Urinary bladder (tissue), 3 donors: ENCODE measurements at regions not wholly inside any gene's neighbourhood (a gene's known extent, or its start where the extent isn't known, plus 50 kb on each side); places are given as distances from the start of the nearest gene placed in this dataset.

ENCODE experiments used
- DNase-seq: peaks from one replicate; pipeline ENCODE4 v3.0.0-alpha.2; 2015; ENCODE audit errors: extremely low spot score
- H3K27ac ChIP-seq: one replicate; pipeline ENCODE4 v1.5.1; 2013; ENCODE audit warnings: low read depth, mild to moderate bottlenecking, moderate library complexity
- H3K36me3 ChIP-seq: one replicate; pipeline ENCODE4 v1.6.1; 2013; ENCODE audit warnings: mild to moderate bottlenecking, moderate library complexity; ENCODE audit not compliant: insufficient read depth
- H3K4me1 ChIP-seq: one replicate; pipeline ENCODE4 v1.6.1; 2013; ENCODE audit warnings: mild to moderate bottlenecking, moderate library complexity; ENCODE audit not compliant: insufficient read depth
- H3K4me3 ChIP-seq: one replicate; pipeline ENCODE4 v1.5.1; 2013; ENCODE audit warnings: low read depth, low read length
- WGBS: extraction: QIAGEN DNeasy Blood & Tissue Kit; methylation state at CpG from one replicate; pipeline ENCODE4 v1.1.7; 2013; 5-methylcytosine and 5-hydroxymethylcytosine counted together
- donor health status: healthy with polysubstance abuse.
- donor health status: healthy.

DNA sequence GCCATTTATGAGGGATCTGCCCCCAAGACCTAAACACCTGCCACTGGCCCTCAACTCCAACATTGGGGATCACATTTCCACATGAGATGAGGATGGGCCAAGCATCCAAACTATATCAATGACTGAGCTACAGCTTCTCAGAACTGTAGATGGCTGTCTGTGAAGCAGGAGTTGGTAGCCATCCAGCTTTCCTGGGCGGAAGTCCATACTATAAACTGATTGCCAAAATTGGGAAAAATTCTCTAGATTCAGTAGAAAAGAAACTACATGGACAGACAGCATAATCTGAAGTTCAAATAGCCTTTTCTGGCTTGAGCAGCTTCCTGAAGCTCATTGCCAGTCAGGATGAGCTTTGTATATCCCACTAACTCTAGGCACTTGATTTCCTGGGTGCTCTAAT, 214.7 kb upstream of the ZBTB20 start:
- WGBS: 51% methylated on average over 1 of the region's 1 CpG
- no peaks in the 10 kb centered on the region for H3K4me1 ChIP-seq
- H3K4me3 ChIP-seq: no peak overlapping the region

DNA sequence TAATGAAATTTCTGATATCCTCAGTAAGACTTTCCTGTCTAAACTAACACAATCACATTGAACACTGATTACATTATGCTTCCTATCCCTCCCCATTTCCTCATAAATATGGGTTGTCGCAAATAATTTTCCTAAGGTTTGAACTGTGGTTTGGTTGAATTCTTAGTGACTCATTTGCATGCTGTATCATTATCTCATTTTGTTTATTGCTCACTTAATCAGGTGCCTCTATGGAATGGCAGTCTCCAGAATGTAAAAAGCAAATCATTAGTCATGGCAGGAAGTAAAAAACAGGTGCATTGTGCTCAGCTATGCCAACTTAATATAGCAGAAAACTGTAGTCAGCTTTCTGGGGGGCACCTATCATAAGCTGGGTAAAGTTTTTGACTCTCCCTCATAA, 216.0 kb upstream of the ZBTB20 start:
- no peak for DNase-seq
- Histone ChIP-seq H3K4me1 (no peaks in the 10 kb centered on the region), H3K4me3 (no peak overlapping the region), H3K27ac (no peak overlapping the region), H3K36me3 (no peaks in the 10 kb centered on the region)
- WGBS: 91% methylated on average over 1 of the region's 1 CpG

More for the DNA sequence above, 214.7 kb upstream of the ZBTB20 start:
- Histone ChIP-seq H3K27ac (no peak overlapping the region), H3K36me3 (no peaks in the 10 kb centered on the region)
- no peak for DNase-seq

DNA sequence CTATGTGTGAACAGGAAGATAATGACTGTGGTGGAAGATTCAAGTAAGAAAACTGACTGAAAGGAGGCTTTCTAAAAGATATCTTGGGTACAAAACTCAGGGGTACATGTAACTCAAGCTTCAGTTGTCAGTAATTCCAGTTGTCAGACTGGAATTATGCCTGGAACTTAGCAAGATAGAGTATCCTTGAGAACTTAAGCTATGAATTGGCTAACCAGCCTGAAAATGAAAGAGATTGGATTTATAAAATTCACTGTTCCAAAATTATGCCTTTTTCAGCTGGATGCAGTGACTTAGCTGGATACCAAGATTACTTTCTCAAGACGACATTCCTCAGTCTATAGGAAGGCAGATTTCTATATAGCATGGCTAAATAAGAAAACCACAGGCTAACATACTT, 221.9 kb upstream of the ZBTB20 start:
- Histone ChIP-seq H3K4me3 (no peak overlapping the region), H3K27ac (no peak overlapping the region), H3K4me1 (no peaks in the 10 kb centered on the region), H3K36me3 (no peaks in the 10 kb centered on the region)
- WGBS: 58% methylated on average over 1 of the region's 1 CpG
- DNase-seq: no peak

DNA sequence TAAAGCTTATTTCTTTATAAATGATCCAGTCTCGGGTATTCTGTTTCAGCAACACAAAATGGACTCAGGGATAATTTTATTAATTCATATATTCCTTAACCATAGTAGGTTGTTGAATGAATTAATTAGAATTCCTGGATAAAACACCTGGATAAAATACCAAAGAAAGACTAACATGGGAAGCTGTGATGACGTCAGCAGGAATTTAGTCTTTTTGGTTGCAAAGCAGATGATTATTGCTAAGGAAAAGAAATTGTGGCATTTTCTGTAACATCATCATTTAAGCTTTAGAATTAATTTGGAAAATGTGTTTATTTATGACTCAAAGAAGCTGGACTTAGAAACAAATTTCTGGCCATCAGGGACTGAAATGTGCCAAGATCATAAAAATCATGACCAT, 228.3 kb upstream of the ZBTB20 start:
- Histone ChIP-seq H3K27ac (no peak overlapping the region), H3K36me3 (no peaks in the 10 kb centered on the region), H3K4me1 (no peaks in the 10 kb centered on the region), H3K4me3 (no peak overlapping the region)
- no peak for DNase-seq
- 90% methylated on average over 2 of the region's 2 CpGs for WGBS

DNA sequence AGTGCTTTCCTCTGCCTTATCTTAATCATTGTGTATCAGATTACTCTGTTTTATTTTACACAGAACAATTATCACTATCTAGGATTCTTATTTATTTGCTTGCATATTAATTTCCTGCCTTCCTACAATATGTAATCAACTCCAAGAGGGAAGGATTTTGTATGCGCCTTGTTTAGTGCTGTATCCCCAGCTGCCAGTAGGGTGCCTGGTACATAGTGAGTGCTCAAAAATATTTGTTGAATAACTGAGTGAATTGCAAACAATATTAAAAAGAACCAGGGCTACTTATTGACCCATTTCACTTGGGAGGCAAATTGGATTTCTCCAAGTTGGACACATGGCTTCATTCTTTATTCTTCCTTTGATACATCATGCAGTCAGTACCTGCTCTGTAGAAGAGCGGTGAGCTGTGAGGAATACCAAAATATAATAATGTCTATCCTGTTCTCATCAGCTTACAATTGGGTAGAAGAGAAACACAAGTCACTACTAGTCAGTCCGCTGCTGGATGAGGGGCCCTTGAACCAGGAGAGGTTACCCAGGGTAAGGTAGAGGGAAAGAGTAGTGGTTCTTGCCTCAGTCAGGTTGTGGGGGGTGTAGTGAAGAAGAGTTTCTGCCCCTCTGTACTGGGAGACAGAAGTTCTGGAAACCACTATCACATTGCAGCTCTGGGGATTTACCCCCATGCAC, 233.9 kb upstream of the ZBTB20 start:
- DNase-seq: no peak
- Histone ChIP-seq H3K4me1 (no peaks in the 10 kb centered on the region), H3K4me3 (no peak overlapping the region), H3K27ac (no peak overlapping the region), H3K36me3 (no peaks in the 10 kb centered on the region)
- 90% methylated on average over 3 of the region's 3 CpGs for WGBS

DNA sequence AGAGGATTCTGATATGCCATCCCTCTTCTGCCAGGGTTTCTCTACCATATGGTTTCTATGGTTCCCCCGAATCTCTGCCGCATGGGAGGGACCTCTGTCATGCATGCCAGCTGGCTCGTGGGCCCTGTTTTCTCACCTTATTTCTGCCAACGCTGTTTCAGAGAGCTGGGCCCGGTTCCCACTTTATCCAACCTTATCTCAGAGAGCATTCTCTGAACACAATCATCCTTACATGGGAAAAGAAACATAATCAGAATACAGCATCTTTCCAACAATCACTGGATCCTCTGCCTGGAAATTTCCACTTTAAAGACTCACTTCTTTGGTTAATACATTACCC, 234.5 kb upstream of the ZBTB20 start:
- DNase-seq: no peak
- H3K4me3 ChIP-seq: no peak overlapping the region
- H3K27ac ChIP-seq: no peak overlapping the region
- 27% methylated on average over 5 of the region's 5 CpGs for WGBS
- no peaks in the 10 kb centered on the region for H3K36me3 ChIP-seq
- H3K4me1 ChIP-seq: no peaks in the 10 kb centered on the region

DNA sequence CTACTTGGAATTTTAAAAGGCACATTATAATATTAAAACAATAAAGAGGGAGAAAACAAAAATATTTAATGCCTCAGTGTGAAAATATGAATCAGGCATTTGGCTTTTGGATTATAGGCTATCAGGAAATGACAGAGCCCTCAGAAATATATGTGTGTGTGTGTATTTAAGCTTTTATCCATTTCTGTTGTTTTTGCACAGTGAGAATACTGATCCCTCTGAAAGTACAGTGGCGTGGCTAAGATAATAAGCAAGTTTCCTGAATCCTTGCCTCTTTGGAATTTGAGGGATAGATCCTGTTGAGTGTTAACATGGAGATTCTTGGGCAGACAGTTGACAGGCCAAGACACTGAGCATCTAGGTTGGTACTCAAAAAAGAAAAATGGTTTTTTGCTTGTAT, 234.8 kb upstream of the ZBTB20 start:
- DNase-seq: no peak
- H3K4me1 ChIP-seq: no peaks in the 10 kb centered on the region
- no peaks in the 10 kb centered on the region for H3K36me3 ChIP-seq
- H3K4me3 ChIP-seq: no peak overlapping the region
- WGBS: 39% methylated on average over 1 of the region's 1 CpG
- no peak overlapping the region for H3K27ac ChIP-seq

DNA sequence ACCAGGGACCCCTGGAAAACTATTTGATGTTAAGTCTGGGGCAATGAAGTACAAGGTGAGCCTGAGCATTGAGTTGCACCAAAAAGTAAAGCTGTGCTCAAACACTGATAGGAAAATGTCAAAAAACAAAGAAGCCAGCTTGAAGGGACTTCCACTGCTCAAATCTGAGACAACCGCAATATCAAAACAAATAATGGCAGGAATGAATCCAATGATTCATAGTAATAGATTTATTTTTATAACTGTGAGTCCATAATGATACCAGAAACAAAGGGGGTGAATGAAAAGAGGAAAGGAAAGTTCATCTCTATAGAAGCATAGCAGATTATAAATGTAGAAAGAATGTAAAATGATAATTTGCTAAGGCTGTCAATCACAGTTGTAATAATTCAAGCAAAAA, 237.3 kb upstream of the ZBTB20 start:
- no peak overlapping the region for H3K4me3 ChIP-seq
- no peak overlapping the region for H3K27ac ChIP-seq
- 92% methylated on average over 1 of the region's 1 CpG for WGBS
- no peaks in the 10 kb centered on the region for H3K4me1 ChIP-seq
- no peaks in the 10 kb centered on the region for H3K36me3 ChIP-seq
- DNase-seq: no peak

DNA sequence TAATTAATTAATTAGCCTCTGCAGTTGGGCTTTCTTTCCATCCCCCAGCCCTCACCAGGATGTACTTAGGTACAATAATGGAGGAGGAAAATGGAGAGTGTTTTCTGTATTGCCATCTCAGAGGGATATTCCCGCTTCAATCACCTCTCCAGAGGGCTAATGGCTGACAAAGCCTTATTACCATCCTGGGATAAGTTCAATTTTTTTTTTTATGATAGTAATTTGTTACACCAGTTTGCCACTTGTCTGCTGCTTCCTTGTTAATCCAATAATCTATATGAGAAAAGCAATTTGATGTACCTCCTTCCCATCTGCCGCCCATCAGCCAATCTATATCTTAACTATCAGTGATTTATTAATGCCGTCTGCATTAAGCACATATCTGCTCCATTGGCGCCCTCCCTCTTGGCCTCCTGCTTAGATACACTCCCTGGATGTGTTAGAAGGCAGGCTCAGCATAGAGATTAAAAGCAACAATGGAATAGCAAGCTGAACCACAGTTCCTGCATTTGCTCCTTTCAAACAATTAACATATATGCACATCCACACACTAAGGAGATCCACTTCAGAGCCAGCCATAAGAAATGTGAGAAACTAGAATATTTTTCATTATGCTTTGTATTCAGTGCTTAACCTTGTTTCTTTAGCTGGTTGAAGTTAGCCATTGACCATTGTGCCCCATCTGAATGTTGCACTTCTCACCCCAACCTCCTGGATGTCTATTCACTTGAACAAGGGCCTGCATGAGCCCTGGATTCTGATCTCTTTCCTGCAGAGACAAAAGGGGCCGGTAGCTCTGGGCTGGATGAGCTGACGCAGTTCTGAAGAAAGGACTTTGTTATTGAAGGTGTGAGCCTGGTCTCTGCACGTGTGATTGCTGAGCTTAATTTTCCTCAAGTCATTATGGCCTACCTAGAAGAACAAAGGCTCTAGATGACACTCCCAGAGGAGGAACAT, 237.3 kb upstream of the GAP43 start:
- no peaks in the 10 kb centered on the region for H3K36me3 ChIP-seq
- H3K4me1 ChIP-seq: no peaks in the 10 kb centered on the region
- 88% methylated on average over 7 of the region's 7 CpGs for WGBS
- no peak for DNase-seq
- H3K4me3 ChIP-seq: no peak overlapping the region
- no peak overlapping the region for H3K27ac ChIP-seq

DNA sequence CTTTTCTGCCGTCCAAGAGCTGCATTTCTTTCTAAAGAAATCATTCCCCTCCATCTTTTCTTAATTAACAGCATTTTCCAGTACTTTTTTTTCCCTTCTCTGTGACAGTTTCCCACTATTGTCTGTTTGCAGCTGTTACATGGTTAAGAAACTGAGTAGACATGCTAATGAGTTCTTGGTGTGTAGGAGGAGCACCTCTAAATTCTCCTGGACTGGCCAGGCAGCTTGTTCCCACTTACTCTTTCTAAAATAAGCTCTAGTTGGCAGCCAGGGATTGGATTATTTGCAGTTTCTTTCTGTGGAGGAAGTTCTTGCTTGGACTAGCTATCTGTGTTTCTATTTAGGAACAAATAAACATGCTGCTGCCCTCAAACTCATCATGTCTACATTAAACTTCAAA, 235.1 kb upstream of the GAP43 start:
- no peaks in the 10 kb centered on the region for H3K4me1 ChIP-seq
- DNase-seq: no peak
- H3K36me3 ChIP-seq: no peaks in the 10 kb centered on the region
- H3K4me3 ChIP-seq: no peak overlapping the region
- WGBS: 55% methylated on average over 1 of the region's 1 CpG
- H3K27ac ChIP-seq: no peak overlapping the region

DNA sequence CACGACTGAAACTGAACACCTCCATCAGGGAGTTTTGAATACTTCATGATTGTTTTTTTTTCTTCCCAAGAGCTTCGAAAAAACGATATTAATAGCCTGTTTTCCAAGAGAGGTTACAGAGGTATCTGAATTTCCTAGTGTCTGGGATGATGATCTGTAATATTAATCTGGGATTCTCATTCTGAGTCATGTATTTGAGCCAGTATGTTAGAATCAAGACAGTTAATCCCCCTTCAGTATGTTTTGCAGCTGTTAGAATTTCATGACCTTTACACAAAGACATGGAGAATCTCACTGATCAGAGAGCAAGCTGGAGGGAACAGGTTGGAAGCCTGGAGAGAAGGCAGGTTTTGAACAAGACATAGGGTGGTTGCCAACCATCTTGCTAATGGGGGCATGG, 234.5 kb upstream of the GAP43 start:
- no peaks in the 10 kb centered on the region for H3K4me1 ChIP-seq
- H3K4me3 ChIP-seq: no peak overlapping the region
- H3K36me3 ChIP-seq: no peaks in the 10 kb centered on the region
- H3K27ac ChIP-seq: no peak overlapping the region
- no peak for DNase-seq
- 36% methylated on average over 3 of the region's 3 CpGs for WGBS

DNA sequence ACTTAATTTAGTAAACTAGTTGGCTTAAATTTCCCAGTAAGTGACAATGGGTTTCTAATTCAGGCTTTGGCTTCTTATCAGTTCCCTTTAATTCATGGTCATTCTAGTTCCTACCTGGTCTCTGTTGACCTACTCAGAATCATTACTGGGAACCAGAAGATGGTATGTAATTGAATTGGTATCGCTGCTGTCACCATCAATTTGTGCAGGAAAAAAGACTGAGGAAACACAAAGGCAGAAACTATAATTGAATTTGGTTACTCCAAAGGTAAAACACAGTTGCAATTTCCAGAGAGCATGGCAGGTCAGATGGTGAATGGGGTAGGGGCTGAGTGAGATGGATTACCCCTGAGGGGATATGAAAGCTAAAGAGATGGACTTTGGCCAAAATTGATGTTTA, 226.5 kb upstream of the GAP43 start:
- Histone ChIP-seq H3K36me3 (no peaks in the 10 kb centered on the region), H3K4me1 (no peaks in the 10 kb centered on the region), H3K4me3 (no peak overlapping the region), H3K27ac (no peak overlapping the region)
- DNase-seq: no peak
- WGBS: 96% methylated on average over 1 of the region's 1 CpG

DNA sequence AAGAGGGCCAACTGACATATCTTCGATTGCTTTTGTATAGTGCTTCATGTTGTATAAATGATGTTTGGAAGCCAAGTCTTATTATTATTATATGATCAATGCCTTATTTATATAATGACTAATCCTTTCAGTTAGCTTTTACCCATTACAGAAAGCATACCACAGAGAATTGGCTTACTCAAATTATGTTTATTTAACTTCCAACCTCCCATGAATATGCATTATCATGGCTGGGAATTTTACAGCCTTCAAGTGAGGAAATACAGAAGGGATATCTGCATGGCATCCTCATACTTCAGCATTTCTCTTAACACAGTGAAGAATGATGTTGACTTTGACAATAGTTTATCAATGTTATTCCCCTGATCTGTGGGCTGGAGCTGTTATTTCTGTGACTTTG, 225.9 kb upstream of the GAP43 start:
- Histone ChIP-seq H3K36me3 (no peaks in the 10 kb centered on the region), H3K4me1 (no peaks in the 10 kb centered on the region), H3K27ac (no peak overlapping the region), H3K4me3 (no peak overlapping the region)
- WGBS: 85% methylated on average over 1 of the region's 1 CpG
- no peak for DNase-seq

DNA sequence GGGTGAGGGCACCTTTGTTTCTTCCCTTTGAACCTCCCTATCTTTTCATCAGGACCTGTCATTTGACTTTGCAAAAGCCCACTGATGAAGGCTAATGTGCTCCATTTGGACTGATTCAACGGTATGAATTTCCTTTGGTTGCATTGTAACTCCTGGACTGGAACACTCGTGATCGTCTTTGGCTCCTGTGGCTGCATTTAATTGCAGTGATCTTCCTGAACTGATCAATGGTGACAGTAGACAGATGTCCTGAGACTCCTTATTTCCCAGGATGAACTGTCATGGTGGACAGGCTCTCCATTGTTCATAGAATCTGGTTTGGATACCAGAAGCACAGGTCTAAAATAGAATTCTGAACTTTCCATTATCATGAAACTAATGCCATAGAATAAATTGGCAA, 224.8 kb upstream of the GAP43 start:
- no peaks in the 10 kb centered on the region for H3K36me3 ChIP-seq
- WGBS: 93% methylated on average over 3 of the region's 3 CpGs
- no peak for DNase-seq
- H3K27ac ChIP-seq: no peak overlapping the region
- no peak overlapping the region for H3K4me3 ChIP-seq
- H3K4me1 ChIP-seq: no peaks in the 10 kb centered on the region
